IMR-90 (cell line): ENCODE measurements at regions not wholly inside any gene's neighbourhood (a gene's known extent, or its start where the extent isn't known, plus 50 kb on each side); places are given as distances from the start of the nearest gene placed in this dataset.

ENCODE experiments used
- ATAC-seq: fragments of 200-7000 bp; cut with Tn5 transposase; 2 replicates; pipeline ENCODE4 v1.9.1; 2020; ENCODE audit warnings: low read depth, mild to moderate bottlenecking, moderate library complexity
- BruUV-seq: library from RNA; stranded (reverse); fragments of 400-500 nt; replicated peaks from 2 replicates; lab custom pipeline; 2021; lab: Mats Ljungman, UMichigan
- CTCF ChIA-PET: fragments of 300-600 bp; formaldehyde crosslinking; extraction: SDS; loops from one replicate; lab custom pipeline; 2021; ENCODE audit warnings: antibody characterized with exemption; lab: Yijun Ruan, JAX
- POLR2A ChIA-PET: fragments of 300-600 bp; sonication (Branson Sonifier 250); formaldehyde crosslinking; loops from one replicate; lab custom pipeline; 2022; ENCODE audit warnings: antibody characterized with exemption; ENCODE audit not compliant: unreplicated experiment; lab: Charles Lee
- DNase-seq: peaks from one replicate; pipeline ENCODE4 v3.0.0; 2013
- H2AFZ ChIP-seq: replicated peaks from 2 replicates; pipeline ENCODE3; 2013; ENCODE audit warnings: low read length, mild to moderate bottlenecking; ENCODE audit not compliant: poor library complexity
- H2AK5ac ChIP-seq: 2 replicates; pipeline ENCODE4 v1.6.1; 2013; ENCODE audit warnings: low read depth, low read length, inconsistent platforms
- H2AK9ac ChIP-seq: replicated peaks from 2 replicates; pipeline ENCODE3; 2013; ENCODE audit warnings: mild to moderate bottlenecking, low read depth, low read length, moderate library complexity; ENCODE audit not compliant: poor library complexity
- H2BK120ac ChIP-seq: 2 replicates; pipeline ENCODE4 v1.6.1; 2013; ENCODE audit warnings: low read depth, low read length, inconsistent platforms
- H2BK15ac ChIP-seq: 3 replicates; pipeline ENCODE4 v1.6.1; 2013; ENCODE audit warnings: low read depth, low read length, inconsistent platforms
- H2BK20ac ChIP-seq: 2 replicates; pipeline ENCODE4 v1.6.1; 2013; ENCODE audit warnings: low read depth, mild to moderate bottlenecking, inconsistent platforms, low read length, moderate library complexity
- H2BK5ac ChIP-seq: 2 replicates; pipeline ENCODE4 v1.6.1; 2013; ENCODE audit warnings: mild to moderate bottlenecking, low read depth, low read length, inconsistent platforms; ENCODE audit not compliant: poor library complexity, severe bottlenecking
- H3K14ac ChIP-seq: replicated peaks from 2 replicates; pipeline ENCODE4 v1.6.1; 2013; ENCODE audit warnings: low read depth, low read length, inconsistent platforms
- H3K18ac ChIP-seq: 2 replicates; pipeline ENCODE4 v1.6.1; 2013; ENCODE audit warnings: low read depth, low read length, control low read depth
- H3K23ac ChIP-seq: 2 replicates; pipeline ENCODE4 v1.6.1; 2013; ENCODE audit warnings: low read depth, low read length, inconsistent platforms
- H3K27ac ChIP-seq: 2 replicates; pipeline ENCODE4 v1.5.1; 2013; ENCODE audit warnings: mild to moderate bottlenecking, control low read depth, low read length; ENCODE audit not compliant: insufficient read depth
- H3K27me3 ChIP-seq: 2 replicates; pipeline ENCODE4 v1.6.1; 2013; ENCODE audit warnings: low read length; ENCODE audit not compliant: control insufficient read depth, insufficient read depth
- H3K36me3 ChIP-seq: 2 replicates; pipeline ENCODE4 v1.6.1; 2013; ENCODE audit warnings: low read length, mixed read lengths; ENCODE audit not compliant: control insufficient read depth, insufficient read depth
- H3K4ac ChIP-seq: 2 replicates; pipeline ENCODE4 v1.6.1; 2013; ENCODE audit warnings: low read depth, low read length, inconsistent platforms
- H3K4me1 ChIP-seq: 2 replicates; pipeline ENCODE4 v1.6.1; 2013; ENCODE audit warnings: low read length, mixed read lengths; ENCODE audit not compliant: control insufficient read depth, insufficient read depth
- H3K4me2 ChIP-seq: 2 replicates; pipeline ENCODE4 v1.6.1; 2013; ENCODE audit warnings: low read depth, mild to moderate bottlenecking, control low read depth, low read length, moderate library complexity
- H3K4me3 ChIP-seq: 2 replicates; pipeline ENCODE4 v1.5.1; 2013; ENCODE audit warnings: low read depth, mild to moderate bottlenecking, control low read depth, low read length, moderate library complexity; ENCODE audit not compliant: insufficient read depth
- H3K56ac ChIP-seq: 2 replicates; pipeline ENCODE4 v1.6.1; 2013; ENCODE audit warnings: low read length, inconsistent platforms; ENCODE audit not compliant: insufficient read depth; ENCODE audit errors: extremely low read depth
- H3K79me1 ChIP-seq, 2 experiments: 2 replicates each; pipeline ENCODE4 v1.6.1; 2013; ENCODE audit warnings: low read length in 2 of 2, inconsistent platforms in 1 of 2, low read depth in 1 of 2
- H3K9ac ChIP-seq: 2 replicates; pipeline ENCODE4 v1.6.1; 2013; ENCODE audit warnings: low read depth, low read length, control low read depth
- H3K9me1 ChIP-seq: 2 replicates; pipeline ENCODE4 v1.6.1; 2013; ENCODE audit warnings: low read length, inconsistent platforms; ENCODE audit not compliant: insufficient read depth
- H3K9me3 ChIP-seq: 2 replicates; pipeline ENCODE4 v1.6.1; 2013; ENCODE audit warnings: low read length; ENCODE audit not compliant: control insufficient read depth, insufficient read depth
- H4K20me1 ChIP-seq: 2 replicates; pipeline ENCODE4 v1.6.1; 2013; ENCODE audit warnings: low read length, inconsistent platforms; ENCODE audit not compliant: insufficient read depth
- H4K5ac ChIP-seq: 2 replicates; pipeline ENCODE4 v1.6.1; 2013; ENCODE audit warnings: mild to moderate bottlenecking, low read depth, low read length, control low read depth
- H4K8ac ChIP-seq, 2 experiments: 2 replicates each; pipeline ENCODE4 v1.6.1; 2013; ENCODE audit warnings: low read depth in 2 of 2, low read length in 2 of 2, control low read depth in 1 of 2, inconsistent platforms in 1 of 2
- H4K91ac ChIP-seq: 2 replicates; pipeline ENCODE4 v1.6.1; 2013; ENCODE audit warnings: low read depth, low read length, inconsistent platforms; ENCODE audit not compliant: insufficient read depth
- BHLHE40 ChIP-seq: fragments of 150-350 bp; IDR thresholded peaks from 2 replicates; pipeline ENCODE4 v1.6.1; 2016; ENCODE audit warnings: mild to moderate bottlenecking, low read depth, low read length
- CEBPB ChIP-seq: IDR thresholded peaks from 2 replicates; pipeline ENCODE4 v1.6.1; 2012; ENCODE audit warnings: low read depth, low read length, improper control_type of control experiment
- MAFK ChIP-seq: IDR thresholded peaks from 2 replicates; pipeline ENCODE4 v1.6.1; 2012; ENCODE audit warnings: low read depth, low read length, improper control_type of control experiment
- MXI1 ChIP-seq: IDR thresholded peaks from 2 replicates; pipeline ENCODE4 v1.6.1; 2012; ENCODE audit warnings: low read depth, mild to moderate bottlenecking, low read length, moderate library complexity, borderline replicate concordance
- POLR2A ChIP-seq: IDR thresholded peaks from 2 replicates; pipeline ENCODE4 v1.6.1; 2012; ENCODE audit warnings: mild to moderate bottlenecking, low read depth, low read length
- RAD21 ChIP-seq: IDR thresholded peaks from 2 replicates; pipeline ENCODE4 v1.6.1; 2012; ENCODE audit warnings: low read length, improper control_type of control experiment
- RCOR1 ChIP-seq: IDR thresholded peaks from 2 replicates; pipeline ENCODE4 v1.6.1; 2012; ENCODE audit warnings: mild to moderate bottlenecking, low read length, improper control_type of control experiment; ENCODE audit not compliant: insufficient replicate concordance
- RFX5 ChIP-seq: IDR thresholded peaks from 2 replicates; pipeline ENCODE4 v1.8.0; 2012; ENCODE audit warnings: low read depth, mild to moderate bottlenecking, low read length, moderate library complexity
- SMC3 ChIP-seq: fragments of 150-350 bp; IDR thresholded peaks from 2 replicates; pipeline ENCODE4 v1.6.1; 2016; ENCODE audit warnings: low read depth, mild to moderate bottlenecking, antibody characterized with exemption, low read length, moderate library complexity
- WGBS, 2 experiments: methylation state at CpG; one replicate each; pipeline versions ENCODE4 v1.1.5 to v1.1.7; 2013; ENCODE audit warnings: missing lambda C conversion rate in 2 of 2; ENCODE audit not compliant: insufficient read length in 1 of 2; ENCODE audit errors: extremely low coverage in 2 of 2; 5-methylcytosine and 5-hydroxymethylcytosine counted together
- dilution Hi-C: fragments of 300-500 bp; cut with HindIII; formaldehyde crosslinking; loops from one replicate; pipeline ENCODE4 v1.14.3; 2018; ENCODE audit warnings: low sequenced_read_pairs; ENCODE audit not compliant: unreplicated experiment
- in situ Hi-C: fragments of 300-500 bp; cut with MboI; formaldehyde crosslinking; loops from 3 replicates; pipeline ENCODE4 v1.14.3; 2019; ENCODE audit warnings: low sequenced_read_pairs, inconsistent platforms, mixed read lengths
- intact Hi-C: fragments of 100-400 bp; cut with micrococcal nuclease; formaldehyde crosslinking; loops from 2 replicates; pipeline ENCODE4 v1.10.0; 2022
- TF ChIP-seq, protein P1 (sequence below): conservative IDR thresholded peaks from 2 replicates; pipeline ENCODE4 v1.5.1; 2012; ENCODE audit warnings: mild to moderate bottlenecking, low read depth, low read length, improper control_type of control experiment

DNA sequence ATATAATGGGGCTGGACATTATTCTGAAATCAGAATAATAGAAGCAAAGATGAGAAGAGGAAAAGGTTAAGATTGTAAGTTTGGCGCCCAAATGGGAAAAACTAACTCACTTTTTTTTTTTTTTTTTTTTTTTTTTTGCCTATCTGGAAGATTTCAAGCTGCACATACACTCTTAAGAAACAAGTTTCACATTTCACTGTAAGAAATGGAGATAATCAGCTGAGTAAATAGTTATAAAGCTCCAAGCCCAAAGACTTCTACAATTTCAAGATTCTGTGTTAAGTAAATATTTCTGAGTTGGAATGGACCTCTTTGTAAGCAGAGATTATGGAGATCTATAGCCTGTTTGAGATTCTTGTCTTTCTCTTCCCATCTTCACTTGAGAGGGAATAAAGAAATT is 140.0 kb downstream of the SLC17A6 start:
- CTCF ChIA-PET = no interaction called here

More for the DNA sequence above, 140.0 kb downstream of the SLC17A6 start:
- Histone ChIP-seq H3K27ac (no peak overlapping the region), H3K4me1 (no peaks in the 10 kb centered on the region), H4K5ac (no peak overlapping the region), H3K9me3 (no peaks in the 10 kb centered on the region), H4K91ac (no peak overlapping the region), H2BK120ac (no peak overlapping the region), H2BK15ac (no peak overlapping the region), H3K18ac (no peak overlapping the region), H3K4me2 (no peak overlapping the region), H3K9ac (no peak overlapping the region), H2AK9ac (no peak overlapping the region), H3K27me3 (no peaks in the 10 kb centered on the region), H2BK20ac (no peak overlapping the region), H4K8ac (no peak overlapping the region), H3K23ac (no peak overlapping the region), H3K4me3 (no peak overlapping the region), H3K36me3 (no peaks in the 10 kb centered on the region), H2BK5ac (no peak overlapping the region), H2AFZ (no peak overlapping the region), H3K14ac (no peak overlapping the region), H2AK5ac (no peak overlapping the region), H3K9me1 (no peaks in the 10 kb centered on the region), H3K4ac (no peak overlapping the region), H3K79me1 (no peaks in the 10 kb centered on the region), H4K20me1 (no peaks in the 10 kb centered on the region), H3K56ac (no peak overlapping the region)
- WGBS, 2 experiments = no CpG with 5 or more reads among the region's 1 CpG
- DNase-seq (no peak), ATAC-seq (no peak)
- POLR2A ChIA-PET = no interaction called here
- dilution Hi-C loops = no loop called here
- BruUV-seq = no TSS peak
- TF ChIP-seq POLR2A (no peak), MAFK (no peak), RFX5 (no peak), RCOR1 (no peak), CEBPB (no peak), MXI1 (no peak), RAD21 (no peak), SMC3 (no peak), BHLHE40 (no peak)
- TF ChIP-seq, protein P1, sequence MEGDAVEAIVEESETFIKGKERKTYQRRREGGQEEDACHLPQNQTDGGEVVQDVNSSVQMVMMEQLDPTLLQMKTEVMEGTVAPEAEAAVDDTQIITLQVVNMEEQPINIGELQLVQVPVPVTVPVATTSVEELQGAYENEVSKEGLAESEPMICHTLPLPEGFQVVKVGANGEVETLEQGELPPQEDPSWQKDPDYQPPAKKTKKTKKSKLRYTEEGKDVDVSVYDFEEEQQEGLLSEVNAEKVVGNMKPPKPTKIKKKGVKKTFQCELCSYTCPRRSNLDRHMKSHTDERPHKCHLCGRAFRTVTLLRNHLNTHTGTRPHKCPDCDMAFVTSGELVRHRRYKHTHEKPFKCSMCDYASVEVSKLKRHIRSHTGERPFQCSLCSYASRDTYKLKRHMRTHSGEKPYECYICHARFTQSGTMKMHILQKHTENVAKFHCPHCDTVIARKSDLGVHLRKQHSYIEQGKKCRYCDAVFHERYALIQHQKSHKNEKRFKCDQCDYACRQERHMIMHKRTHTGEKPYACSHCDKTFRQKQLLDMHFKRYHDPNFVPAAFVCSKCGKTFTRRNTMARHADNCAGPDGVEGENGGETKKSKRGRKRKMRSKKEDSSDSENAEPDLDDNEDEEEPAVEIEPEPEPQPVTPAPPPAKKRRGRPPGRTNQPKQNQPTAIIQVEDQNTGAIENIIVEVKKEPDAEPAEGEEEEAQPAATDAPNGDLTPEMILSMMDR = no peak
- in situ Hi-C loops = no loop called here
- intact Hi-C loops = no loop called here
